Astrocyte (in vitro differentiated cells and primary cell): ENCODE measurements at regions not wholly inside any gene's neighbourhood (a gene's known extent, or its start where the extent isn't known, plus 50 kb on each side); places are given as distances from the start of the nearest gene placed in this dataset.

Experiments used
- EZH2 ChIP-seq: IDR thresholded peaks from 2 replicates; pipeline ENCODE4 v1.6.1; 2012; ENCODE audit warnings: mild to moderate bottlenecking, low read length, inconsistent platforms; ENCODE audit not compliant: insufficient read depth
- TF ChIP-seq, protein P1 (sequence below): IDR thresholded peaks from 2 replicates; pipeline ENCODE4 v1.5.1; 2011; ENCODE audit warnings: low read depth, mild to moderate bottlenecking, inconsistent platforms, low read length, moderate library complexity; ENCODE audit not compliant: insufficient read depth

DNA sequence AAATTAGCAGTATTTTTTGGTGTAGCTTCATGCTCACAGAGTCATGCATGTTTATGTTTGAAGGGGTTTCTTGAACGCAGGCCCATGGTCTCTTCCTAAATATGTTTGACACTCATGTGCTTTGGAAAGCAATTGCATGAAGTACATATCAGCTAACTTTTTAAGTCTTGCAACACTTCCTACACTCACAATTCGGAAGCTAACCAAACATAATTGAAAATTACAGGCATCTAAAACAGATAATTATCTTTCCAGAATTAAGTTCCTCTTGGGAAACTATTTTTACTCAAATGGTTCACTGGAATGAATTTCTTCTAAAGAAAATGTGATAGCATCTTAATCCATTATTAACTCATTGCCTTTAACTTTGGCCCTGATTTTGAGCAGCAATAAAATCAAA, 438.9 kb downstream of the RAP2B start:
- TF ChIP-seq, protein P1, sequence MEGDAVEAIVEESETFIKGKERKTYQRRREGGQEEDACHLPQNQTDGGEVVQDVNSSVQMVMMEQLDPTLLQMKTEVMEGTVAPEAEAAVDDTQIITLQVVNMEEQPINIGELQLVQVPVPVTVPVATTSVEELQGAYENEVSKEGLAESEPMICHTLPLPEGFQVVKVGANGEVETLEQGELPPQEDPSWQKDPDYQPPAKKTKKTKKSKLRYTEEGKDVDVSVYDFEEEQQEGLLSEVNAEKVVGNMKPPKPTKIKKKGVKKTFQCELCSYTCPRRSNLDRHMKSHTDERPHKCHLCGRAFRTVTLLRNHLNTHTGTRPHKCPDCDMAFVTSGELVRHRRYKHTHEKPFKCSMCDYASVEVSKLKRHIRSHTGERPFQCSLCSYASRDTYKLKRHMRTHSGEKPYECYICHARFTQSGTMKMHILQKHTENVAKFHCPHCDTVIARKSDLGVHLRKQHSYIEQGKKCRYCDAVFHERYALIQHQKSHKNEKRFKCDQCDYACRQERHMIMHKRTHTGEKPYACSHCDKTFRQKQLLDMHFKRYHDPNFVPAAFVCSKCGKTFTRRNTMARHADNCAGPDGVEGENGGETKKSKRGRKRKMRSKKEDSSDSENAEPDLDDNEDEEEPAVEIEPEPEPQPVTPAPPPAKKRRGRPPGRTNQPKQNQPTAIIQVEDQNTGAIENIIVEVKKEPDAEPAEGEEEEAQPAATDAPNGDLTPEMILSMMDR: no peak
- TF ChIP-seq EZH2: no peak
